ENCODE measurements at regions not wholly inside any gene's neighbourhood (a gene's known extent, or its start where the extent isn't known, plus 50 kb on each side); places are given as distances from the start of the nearest gene placed in this dataset.

DNA sequence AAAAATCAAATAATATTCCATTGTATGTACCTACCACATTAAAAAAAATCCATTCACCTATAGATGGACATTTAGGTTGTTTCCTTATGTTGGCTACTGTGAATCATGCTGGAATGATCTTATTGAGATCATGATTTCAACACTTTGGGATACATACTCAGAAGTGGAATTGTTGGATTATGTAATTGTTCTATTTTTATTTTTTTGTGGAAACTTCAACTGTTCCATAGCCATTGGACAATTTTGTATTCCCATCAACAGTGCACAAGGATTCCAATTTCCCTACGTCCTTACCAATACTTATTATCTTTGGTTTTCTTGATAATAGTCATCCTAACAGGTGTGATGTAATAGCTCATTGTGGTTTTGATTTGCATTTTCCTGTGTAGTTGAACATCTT lies 834.0 kb downstream of the MAFB start:
- TF ChIP-seq, protein P1, sequence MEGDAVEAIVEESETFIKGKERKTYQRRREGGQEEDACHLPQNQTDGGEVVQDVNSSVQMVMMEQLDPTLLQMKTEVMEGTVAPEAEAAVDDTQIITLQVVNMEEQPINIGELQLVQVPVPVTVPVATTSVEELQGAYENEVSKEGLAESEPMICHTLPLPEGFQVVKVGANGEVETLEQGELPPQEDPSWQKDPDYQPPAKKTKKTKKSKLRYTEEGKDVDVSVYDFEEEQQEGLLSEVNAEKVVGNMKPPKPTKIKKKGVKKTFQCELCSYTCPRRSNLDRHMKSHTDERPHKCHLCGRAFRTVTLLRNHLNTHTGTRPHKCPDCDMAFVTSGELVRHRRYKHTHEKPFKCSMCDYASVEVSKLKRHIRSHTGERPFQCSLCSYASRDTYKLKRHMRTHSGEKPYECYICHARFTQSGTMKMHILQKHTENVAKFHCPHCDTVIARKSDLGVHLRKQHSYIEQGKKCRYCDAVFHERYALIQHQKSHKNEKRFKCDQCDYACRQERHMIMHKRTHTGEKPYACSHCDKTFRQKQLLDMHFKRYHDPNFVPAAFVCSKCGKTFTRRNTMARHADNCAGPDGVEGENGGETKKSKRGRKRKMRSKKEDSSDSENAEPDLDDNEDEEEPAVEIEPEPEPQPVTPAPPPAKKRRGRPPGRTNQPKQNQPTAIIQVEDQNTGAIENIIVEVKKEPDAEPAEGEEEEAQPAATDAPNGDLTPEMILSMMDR (IDR thresholded peaks at IDR 0.05; ENCODE audit: control insufficient read depth, insufficient read depth, low read depth, low read length, missing control alignments) = no peak
- no peak for DNase-seq (ENCODE audit: low read depth)

DNA sequence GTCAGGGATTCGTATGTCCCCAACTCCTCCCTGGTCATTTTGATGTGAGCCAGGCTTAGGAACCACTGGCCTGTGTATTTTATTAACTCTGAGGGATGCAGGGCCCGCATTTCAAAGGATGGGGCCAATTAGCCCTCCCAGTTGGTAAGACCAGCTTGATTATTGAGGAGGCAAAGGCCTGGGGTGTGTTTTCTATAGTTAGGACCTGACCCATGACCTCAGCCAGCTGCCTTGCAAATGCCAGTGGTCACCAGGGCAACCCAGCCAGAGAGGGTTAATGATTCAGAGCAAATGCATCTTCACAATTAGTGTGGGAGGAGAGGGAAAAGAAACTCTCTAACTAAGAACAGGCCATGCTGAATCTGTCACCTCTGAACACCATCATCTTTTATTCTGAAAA lies 835.4 kb downstream of the MAFB start:
- no peak for DNase-seq (ENCODE audit: low read depth)
- TF ChIP-seq, protein P1 (IDR thresholded peaks at IDR 0.05; ENCODE audit: control insufficient read depth, insufficient read depth, low read depth, low read length, missing control alignments) = no peak
- H3K4me3 ChIP-seq (ENCODE audit: control insufficient read depth, low read depth, low read length) = no peak overlapping the region

More for the DNA sequence above, 834.0 kb downstream of the MAFB start:
- H3K4me3 ChIP-seq (ENCODE audit: control insufficient read depth, low read depth, low read length) = no peak overlapping the region

DNA sequence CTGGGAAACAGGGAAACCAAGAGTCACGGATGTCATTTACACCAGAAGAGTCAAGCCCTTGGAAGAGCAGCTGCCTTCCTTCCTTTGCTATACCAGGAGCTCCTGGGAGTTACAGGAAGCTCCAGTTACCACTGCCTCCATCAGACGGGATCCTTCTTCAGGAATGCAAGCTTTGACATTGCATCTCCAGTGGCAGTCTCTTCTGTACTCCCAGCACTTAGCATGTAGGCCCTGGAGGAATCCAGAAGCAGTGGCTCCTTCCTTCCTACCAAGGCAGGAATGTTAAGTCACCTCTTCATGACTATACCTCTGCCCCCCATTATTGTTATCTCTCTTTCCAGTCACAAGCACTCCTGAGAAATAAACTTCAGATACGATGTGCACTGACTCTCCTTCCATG lies 836.0 kb downstream of the MAFB start:
- no peak for DNase-seq (ENCODE audit: low read depth)
- TF ChIP-seq, protein P1 (IDR thresholded peaks at IDR 0.05; ENCODE audit: control insufficient read depth, insufficient read depth, low read depth, low read length, missing control alignments) = no peak
- H3K4me3 ChIP-seq (ENCODE audit: control insufficient read depth, low read depth, low read length) = no peak overlapping the region

DNA sequence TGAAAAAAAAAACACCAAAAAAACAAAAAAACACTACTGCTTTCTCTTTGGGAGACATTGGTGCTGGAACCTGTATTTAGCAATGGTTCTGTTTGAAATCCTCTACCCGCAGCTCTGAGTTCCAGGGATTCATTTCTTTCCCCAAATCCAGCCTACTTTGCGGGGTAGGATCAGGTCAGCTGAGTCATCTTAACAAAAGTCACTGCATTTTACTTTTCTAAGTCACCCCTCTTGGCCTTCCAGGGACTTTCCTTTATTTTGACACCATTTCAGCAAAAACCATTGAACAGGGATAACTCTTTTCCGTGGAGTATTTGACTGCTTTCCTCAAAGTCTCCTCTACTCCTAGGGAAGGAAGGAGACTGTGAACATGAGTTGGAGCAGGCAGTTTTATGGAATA lies 837.6 kb downstream of the MAFB start:
- DNase-seq (ENCODE audit: low read depth) = no peak
- TF ChIP-seq, protein P1 (IDR thresholded peaks at IDR 0.05; ENCODE audit: control insufficient read depth, insufficient read depth, low read depth, low read length, missing control alignments) = no peak
- H3K4me3 ChIP-seq (ENCODE audit: control insufficient read depth, low read depth, low read length) = no peak overlapping the region

DNA sequence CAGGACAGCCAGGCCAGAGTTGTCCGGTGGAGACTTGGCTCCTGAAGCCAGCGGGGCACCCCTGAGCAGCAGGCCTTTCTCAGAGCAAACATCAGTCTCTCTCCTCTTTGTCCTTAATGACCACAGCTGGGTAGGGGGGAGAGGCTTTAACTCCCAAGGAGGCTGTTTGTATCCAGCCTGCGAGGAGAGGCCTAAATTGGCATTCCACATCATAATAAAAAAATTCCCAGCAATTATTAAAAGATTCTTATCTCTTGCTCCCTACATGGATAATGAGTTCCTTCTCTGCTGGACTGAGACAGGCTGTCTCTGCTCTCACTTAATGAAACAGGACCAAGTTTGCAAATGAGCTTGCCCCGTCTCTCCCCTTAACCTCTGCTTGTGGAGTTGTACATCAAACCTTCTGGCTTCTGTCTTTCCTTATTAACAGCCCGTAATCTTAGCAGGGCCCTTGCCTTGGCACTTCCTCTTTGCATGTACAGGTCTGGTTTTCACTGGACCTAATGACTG lies 838.2 kb downstream of the MAFB start:
- no peak overlapping the region for H3K4me3 ChIP-seq (ENCODE audit: control insufficient read depth, low read depth, low read length)
- DNase-seq (ENCODE audit: low read depth) = no peak
- TF ChIP-seq, protein P1 (IDR thresholded peaks at IDR 0.05; ENCODE audit: control insufficient read depth, insufficient read depth, low read depth, low read length, missing control alignments) = no peak

DNA sequence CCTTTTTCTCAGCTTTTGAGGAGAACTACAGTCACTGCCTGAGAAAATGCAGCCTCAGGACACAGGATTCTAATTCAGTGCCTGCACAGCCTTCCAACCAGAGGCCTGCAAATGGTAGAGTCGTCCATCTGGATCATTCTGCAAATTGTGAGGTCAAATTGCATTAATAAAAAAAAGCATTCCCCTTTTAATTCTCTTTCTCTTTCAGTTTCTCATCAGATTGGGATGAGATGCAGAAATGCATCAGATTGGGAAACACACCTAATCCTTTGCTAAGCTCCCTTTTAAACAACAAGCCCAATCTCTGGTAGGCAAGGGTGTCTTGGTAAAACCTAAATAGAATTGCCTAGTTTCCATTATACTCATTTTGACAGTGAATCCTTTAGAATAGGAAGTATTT lies 838.8 kb downstream of the MAFB start:
- TF ChIP-seq, protein P1 (IDR thresholded peaks at IDR 0.05; ENCODE audit: control insufficient read depth, insufficient read depth, low read depth, low read length, missing control alignments) = no peak
- DNase-seq (ENCODE audit: low read depth) = no peak
- no peak overlapping the region for H3K4me3 ChIP-seq (ENCODE audit: control insufficient read depth, low read depth, low read length)

DNA sequence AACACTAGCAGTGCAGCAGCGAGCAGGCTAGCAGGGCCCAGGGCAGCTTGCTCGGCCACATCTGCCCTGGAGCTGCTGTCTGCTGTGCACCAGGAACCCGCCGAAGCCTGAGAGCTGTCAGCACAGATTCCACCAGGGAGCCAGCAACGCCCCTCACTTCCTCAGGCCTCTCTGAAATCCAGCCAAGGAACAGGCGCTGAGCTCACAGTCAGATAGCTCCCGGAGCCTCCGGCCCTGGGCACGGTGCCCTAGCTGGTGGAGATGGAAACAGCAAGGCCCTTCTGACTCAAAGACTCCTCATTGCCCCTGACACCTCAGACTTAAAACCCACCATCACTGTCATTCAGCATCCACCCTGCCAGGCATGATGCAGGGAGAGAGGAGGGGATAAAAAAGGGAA lies 839.4 kb downstream of the MAFB start:
- no peak overlapping the region for H3K4me3 ChIP-seq (ENCODE audit: control insufficient read depth, low read depth, low read length)
- TF ChIP-seq, protein P1 (IDR thresholded peaks at IDR 0.05; ENCODE audit: control insufficient read depth, insufficient read depth, low read depth, low read length, missing control alignments) = no peak
- peak; percentile 82 for DNase-seq (ENCODE audit: low read depth)
